IgD-negative memory B cell (primary cell): ENCODE measurements at regions not wholly inside any gene's neighbourhood (a gene's known extent, or its start where the extent isn't known, plus 50 kb on each side); places are given as distances from the start of the nearest gene placed in this dataset.
A peak's percentile ranks its signal among the peaks of the same experiment; 100 is the strongest.

ENCODE experiments used
- H3K27ac Mint-ChIP-seq, 3 donors: one replicate each; pipeline ENCODE4 v1.8.0; 2020 to 2022; ENCODE audit warnings: mild to moderate bottlenecking in 3 of 3, mixed read lengths in 3 of 3, moderate library complexity in 1 of 3
- H3K27me3 Mint-ChIP-seq: one replicate; pipeline ENCODE4 v1.8.0; 2021; ENCODE audit warnings: mixed read lengths
- H3K36me3 Mint-ChIP-seq: one replicate; pipeline ENCODE4 v1.8.0; 2020; ENCODE audit warnings: mild to moderate bottlenecking, mixed read lengths
- H3K4me1 Mint-ChIP-seq, 3 donors: one replicate each; pipeline ENCODE4 v1.8.0; 2020 to 2022; ENCODE audit warnings: mixed read lengths in 3 of 3, mild to moderate bottlenecking in 1 of 3
- H3K4me3 Mint-ChIP-seq, 4 donors: one replicate each; pipeline ENCODE4 v1.8.0; 2020 to 2022; ENCODE audit warnings: mild to moderate bottlenecking in 4 of 4, mixed read lengths in 4 of 4, moderate library complexity in 3 of 4
- H3K9me3 Mint-ChIP-seq, 3 donors: one replicate each; pipeline ENCODE4 v1.8.0; 2020 to 2021; ENCODE audit warnings: mixed read lengths in 3 of 3, mild to moderate bottlenecking in 1 of 3

DNA sequence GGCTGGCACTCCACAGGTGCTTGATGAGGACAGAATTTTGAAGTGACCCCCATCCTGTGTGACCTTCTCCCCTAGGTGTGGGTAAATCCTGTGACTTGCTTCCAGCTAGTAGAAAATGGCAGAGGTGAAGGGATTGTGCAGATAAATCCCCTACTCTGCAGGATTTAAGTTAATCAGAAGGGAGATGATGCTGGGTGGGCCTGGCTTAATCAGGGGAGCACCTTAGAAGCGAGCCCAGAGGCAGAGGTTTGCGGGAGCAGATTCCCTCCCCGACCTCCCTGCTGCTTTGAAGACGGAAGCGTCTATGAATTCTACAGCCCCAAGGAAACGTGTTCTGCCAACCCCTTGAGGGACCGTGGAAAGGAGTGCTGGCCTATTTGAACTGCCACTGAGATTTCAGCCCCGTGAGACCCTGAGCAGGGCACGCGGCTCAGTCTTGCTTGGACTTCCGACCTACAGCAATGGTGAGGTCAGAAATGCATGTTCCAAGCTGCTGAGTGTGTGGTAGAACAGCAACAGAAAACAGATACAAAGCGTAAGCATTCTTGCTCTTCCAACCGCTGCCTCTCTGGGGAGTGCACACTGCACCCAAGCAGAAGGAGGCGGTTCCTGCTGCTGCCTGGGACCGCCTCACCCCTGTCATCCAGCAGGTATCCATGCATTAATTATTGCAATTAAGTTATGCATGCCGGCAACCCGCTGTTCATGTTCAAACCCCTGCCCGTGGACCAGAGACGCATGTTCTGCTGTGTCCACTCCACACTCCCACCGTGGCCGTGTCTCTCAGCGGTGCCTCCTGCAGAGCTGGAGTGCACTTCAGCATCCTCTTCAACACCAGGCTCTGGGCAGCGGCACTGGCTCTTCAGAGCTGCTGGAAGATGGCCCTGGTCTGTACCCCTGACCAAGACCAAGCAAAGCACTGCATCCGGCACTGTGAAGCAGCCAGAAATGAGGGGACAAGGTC is 54.6 kb upstream of the RXRA start:
- Mint-ChIP-seq H3K4me3 (peak overlapping the region in 1 of 4 donors; percentile 45), H3K9me3 (peaks cover 0 to 1% (median 0%) of the 10 kb centered on the region in 3 donors), H3K27me3 (peaks cover 7% of the 10 kb centered on the region), H3K36me3 (no peaks in the 10 kb centered on the region), H3K4me1 (peaks cover 13 to 23% (median 21%) of the 10 kb centered on the region in 3 donors), H3K27ac (peak overlapping the region in 1 of 3 donors; percentile 71)

GRCh38 chr9:134272302-134273023 is 53.8 kb upstream of the RXRA start:
- Mint-ChIP-seq H3K27me3 (peaks cover 6% of the 10 kb centered on the region), H3K4me1 (peaks cover 14 to 26% (median 21%) of the 10 kb centered on the region in 3 donors), H3K4me3 (no peak overlapping the region), H3K27ac (peak overlapping the region in 1 of 3 donors; percentile 71), H3K36me3 (no peaks in the 10 kb centered on the region), H3K9me3 (no peaks in the 10 kb centered on the region)

- H3K4me3 Mint-ChIP-seq, result no peak overlapping the region
- H3K36me3 Mint-ChIP-seq, result no peaks in the 10 kb centered on the region
- H3K4me1 Mint-ChIP-seq, result peaks cover 5 to 15% (median 13%) of the 10 kb centered on the region in 3 donors
- H3K9me3 Mint-ChIP-seq, result no peaks in the 10 kb centered on the region
- H3K27me3 Mint-ChIP-seq, result peaks cover 6% of the 10 kb centered on the region
- no peak overlapping the region for H3K27ac Mint-ChIP-seq
Measured at GRCh38 chr9:134273647-134274046, 52.6 kb upstream of the RXRA start.

DNA sequence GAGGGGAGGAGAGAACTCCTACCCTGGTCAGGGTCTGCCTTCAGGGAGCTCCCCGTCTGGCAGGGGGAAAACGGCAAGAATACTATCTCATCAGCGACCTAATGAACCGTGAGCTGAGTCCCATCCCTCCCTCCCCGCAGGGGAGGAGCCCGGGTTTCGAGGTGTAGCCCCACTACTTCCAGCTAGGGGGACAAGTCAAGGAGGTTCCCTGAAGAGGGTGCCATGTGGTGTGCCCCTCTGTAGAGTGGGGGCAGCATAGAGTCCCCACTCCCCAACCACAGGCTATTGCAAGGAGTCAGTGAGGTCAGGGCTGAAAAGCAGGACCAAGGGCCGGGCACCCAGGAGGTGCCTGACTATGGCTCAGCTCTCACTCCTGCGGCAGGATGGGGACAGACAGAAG is 50.9 kb upstream of the RXRA start:
- no peaks in the 10 kb centered on the region for H3K36me3 Mint-ChIP-seq
- H3K4me1 Mint-ChIP-seq, result peaks cover 3 to 14% (median 10%) of the 10 kb centered on the region in 3 donors
- H3K27ac Mint-ChIP-seq, result no peak overlapping the region
- H3K4me3 Mint-ChIP-seq, result no peak overlapping the region
- H3K9me3 Mint-ChIP-seq, result no peaks in the 10 kb centered on the region
- H3K27me3 Mint-ChIP-seq, result peaks cover 6% of the 10 kb centered on the region

- peak overlapping the region in 1 of 4 donors; percentile 70 for H3K4me3 Mint-ChIP-seq
- no peaks in the 10 kb centered on the region for H3K9me3 Mint-ChIP-seq
- peaks cover 1 to 9% (median 7%) of the 10 kb centered on the region in 3 donors for H3K4me1 Mint-ChIP-seq
- H3K27me3 Mint-ChIP-seq, result peaks cover 8% of the 10 kb centered on the region
- no peak overlapping the region for H3K27ac Mint-ChIP-seq
- H3K36me3 Mint-ChIP-seq, result no peaks in the 10 kb centered on the region
Measured at GRCh38 chr9:134276453-134277245, 49.6 kb upstream of the RXRA start.
